Panc1 (cell line): ENCODE measurements at regions not wholly inside any gene's neighbourhood (a gene's known extent, or its start where the extent isn't known, plus 50 kb on each side); places are given as distances from the start of the nearest gene placed in this dataset.

ENCODE experiments used
- POLR2AphosphoS5 ChIP-seq: IDR thresholded peaks from 2 replicates; pipeline ENCODE4 v1.6.1; 2012; ENCODE audit warnings: mild to moderate bottlenecking, low read depth, low read length, moderate library complexity
- TF ChIP-seq, protein P1 (sequence below): fragments of 450-650 bp; IDR thresholded peaks from 2 replicates; pipeline ENCODE4 v1.5.1; 2017; ENCODE audit warnings: mild to moderate bottlenecking
- TF ChIP-seq, protein P2 (sequence below), 2 experiments: IDR thresholded peaks; 2 replicates each; pipeline ENCODE4 v1.6.1; 2011 to 2012; ENCODE audit warnings: low read depth in 2 of 2, control low read depth in 1 of 2, low read length in 1 of 2, mild to moderate bottlenecking in 1 of 2, moderate library complexity in 1 of 2; ENCODE audit not compliant: insufficient read depth in 1 of 2

DNA sequence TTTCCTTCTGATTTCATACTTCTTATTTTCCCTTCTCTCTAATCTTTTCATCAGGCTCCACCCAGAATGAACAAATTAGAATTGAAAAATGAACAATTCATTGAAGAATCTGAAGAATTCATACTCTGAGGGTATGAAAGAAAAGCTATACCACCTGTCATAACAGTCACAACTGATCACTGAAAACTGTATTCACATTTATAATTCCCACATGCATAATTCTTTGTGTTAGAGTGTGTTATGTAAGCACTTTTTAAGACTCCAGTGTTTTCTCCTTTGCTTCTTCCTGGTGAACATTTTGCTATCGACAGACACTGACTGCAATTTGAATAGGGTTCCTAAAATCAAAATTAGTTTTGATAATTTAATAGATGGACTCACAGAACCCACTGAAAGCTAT is 271.2 kb downstream of the SLC16A7 start:
- TF ChIP-seq, protein P1, sequence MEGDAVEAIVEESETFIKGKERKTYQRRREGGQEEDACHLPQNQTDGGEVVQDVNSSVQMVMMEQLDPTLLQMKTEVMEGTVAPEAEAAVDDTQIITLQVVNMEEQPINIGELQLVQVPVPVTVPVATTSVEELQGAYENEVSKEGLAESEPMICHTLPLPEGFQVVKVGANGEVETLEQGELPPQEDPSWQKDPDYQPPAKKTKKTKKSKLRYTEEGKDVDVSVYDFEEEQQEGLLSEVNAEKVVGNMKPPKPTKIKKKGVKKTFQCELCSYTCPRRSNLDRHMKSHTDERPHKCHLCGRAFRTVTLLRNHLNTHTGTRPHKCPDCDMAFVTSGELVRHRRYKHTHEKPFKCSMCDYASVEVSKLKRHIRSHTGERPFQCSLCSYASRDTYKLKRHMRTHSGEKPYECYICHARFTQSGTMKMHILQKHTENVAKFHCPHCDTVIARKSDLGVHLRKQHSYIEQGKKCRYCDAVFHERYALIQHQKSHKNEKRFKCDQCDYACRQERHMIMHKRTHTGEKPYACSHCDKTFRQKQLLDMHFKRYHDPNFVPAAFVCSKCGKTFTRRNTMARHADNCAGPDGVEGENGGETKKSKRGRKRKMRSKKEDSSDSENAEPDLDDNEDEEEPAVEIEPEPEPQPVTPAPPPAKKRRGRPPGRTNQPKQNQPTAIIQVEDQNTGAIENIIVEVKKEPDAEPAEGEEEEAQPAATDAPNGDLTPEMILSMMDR: no peak
- TF ChIP-seq POLR2AphosphoS5: no peak
- TF ChIP-seq, protein P2, sequence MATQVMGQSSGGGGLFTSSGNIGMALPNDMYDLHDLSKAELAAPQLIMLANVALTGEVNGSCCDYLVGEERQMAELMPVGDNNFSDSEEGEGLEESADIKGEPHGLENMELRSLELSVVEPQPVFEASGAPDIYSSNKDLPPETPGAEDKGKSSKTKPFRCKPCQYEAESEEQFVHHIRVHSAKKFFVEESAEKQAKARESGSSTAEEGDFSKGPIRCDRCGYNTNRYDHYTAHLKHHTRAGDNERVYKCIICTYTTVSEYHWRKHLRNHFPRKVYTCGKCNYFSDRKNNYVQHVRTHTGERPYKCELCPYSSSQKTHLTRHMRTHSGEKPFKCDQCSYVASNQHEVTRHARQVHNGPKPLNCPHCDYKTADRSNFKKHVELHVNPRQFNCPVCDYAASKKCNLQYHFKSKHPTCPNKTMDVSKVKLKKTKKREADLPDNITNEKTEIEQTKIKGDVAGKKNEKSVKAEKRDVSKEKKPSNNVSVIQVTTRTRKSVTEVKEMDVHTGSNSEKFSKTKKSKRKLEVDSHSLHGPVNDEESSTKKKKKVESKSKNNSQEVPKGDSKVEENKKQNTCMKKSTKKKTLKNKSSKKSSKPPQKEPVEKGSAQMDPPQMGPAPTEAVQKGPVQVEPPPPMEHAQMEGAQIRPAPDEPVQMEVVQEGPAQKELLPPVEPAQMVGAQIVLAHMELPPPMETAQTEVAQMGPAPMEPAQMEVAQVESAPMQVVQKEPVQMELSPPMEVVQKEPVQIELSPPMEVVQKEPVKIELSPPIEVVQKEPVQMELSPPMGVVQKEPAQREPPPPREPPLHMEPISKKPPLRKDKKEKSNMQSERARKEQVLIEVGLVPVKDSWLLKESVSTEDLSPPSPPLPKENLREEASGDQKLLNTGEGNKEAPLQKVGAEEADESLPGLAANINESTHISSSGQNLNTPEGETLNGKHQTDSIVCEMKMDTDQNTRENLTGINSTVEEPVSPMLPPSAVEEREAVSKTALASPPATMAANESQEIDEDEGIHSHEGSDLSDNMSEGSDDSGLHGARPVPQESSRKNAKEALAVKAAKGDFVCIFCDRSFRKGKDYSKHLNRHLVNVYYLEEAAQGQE (IDR thresholded peaks at IDR 0.05; ENCODE audit: insufficient read depth in 1 of 2, low read depth in 2 of 2, low read length in 1 of 2): no peak
